Esophagus muscularis mucosa (tissue), 2 donors: ENCODE measurements at regions not wholly inside any gene's neighbourhood (a gene's known extent, or its start where the extent isn't known, plus 50 kb on each side); places are given as distances from the start of the nearest gene placed in this dataset.

Experiments used
- POLR2A ChIP-seq: fragments of 450-650 bp; IDR thresholded peaks from one replicate; pipeline ENCODE4 v1.6.1; 2017; ENCODE audit warnings: antibody characterized with exemption, moderate library complexity, mild to moderate bottlenecking, low read depth
- POLR2AphosphoS5 ChIP-seq, 2 donors: sonication (generic); formaldehyde crosslinking; IDR thresholded peaks; one replicate each; pipeline ENCODE4 v1.6.1; 2017; ENCODE audit warnings: antibody characterized with exemption in 2 of 2

DNA sequence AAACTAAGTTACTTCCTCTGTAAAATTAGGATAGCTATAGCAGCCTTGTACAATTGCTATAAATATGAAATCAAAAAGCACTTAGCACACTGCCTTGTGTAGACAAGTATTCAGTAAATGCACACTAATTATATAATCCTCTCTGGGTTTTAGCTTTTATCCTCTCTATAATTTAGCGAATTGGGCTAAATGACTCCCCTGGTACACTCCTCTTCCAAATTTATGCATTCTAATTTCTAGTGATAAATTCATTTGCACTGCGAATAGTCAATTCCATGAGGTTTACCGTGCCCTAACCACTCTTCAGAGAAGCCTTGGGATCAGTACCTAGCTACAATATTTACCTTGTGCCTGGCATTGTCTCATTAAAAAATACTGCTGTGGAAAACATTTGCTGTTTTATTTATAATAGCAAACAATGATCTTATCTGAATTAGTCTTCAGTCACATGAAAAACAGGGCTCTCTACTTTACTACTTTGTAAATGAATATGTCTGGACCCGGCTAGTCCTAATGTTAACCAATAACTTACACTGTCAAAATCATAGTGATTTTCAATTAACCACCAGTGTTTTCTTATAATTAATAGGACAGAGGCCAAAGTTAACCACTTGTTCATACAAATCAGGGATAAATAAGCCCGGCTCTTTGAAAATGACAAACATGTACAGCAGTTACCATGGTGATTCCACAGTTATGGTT is 577.9 kb downstream of the IPMK start:
- TF ChIP-seq POLR2AphosphoS5 (IDR thresholded peaks at IDR 0.05) = no peak
- TF ChIP-seq POLR2A = no peak
